ENCODE measurements at regions not wholly inside any gene's neighbourhood (a gene's known extent, or its start where the extent isn't known, plus 50 kb on each side); places are given as distances from the start of the nearest gene placed in this dataset.
"Not testable (repeated sequence)": the region's sequence is repeated elsewhere in the genome, so short reads cannot be mapped to it uniquely, and the experiment has no call there.

GRCh38 chr1:60913708-60914107, 168.7 kb upstream of the NFIA start:
- DNase-seq, result not testable (repeated sequence)

- no peak for DNase-seq
Measured at GRCh38 chr1:60913039-60913438, 169.3 kb upstream of the NFIA start.

GRCh38 chr1:60911966-60912697, 170.2 kb upstream of the NFIA start:
- DNase-seq, result no peak

GRCh38 chr1:60908159-60908558, 174.2 kb upstream of the NFIA start:
- DNase-seq, result no peak

GRCh38 chr1:60906526-60906925, 175.8 kb upstream of the NFIA start:
- no peak for DNase-seq

DNA sequence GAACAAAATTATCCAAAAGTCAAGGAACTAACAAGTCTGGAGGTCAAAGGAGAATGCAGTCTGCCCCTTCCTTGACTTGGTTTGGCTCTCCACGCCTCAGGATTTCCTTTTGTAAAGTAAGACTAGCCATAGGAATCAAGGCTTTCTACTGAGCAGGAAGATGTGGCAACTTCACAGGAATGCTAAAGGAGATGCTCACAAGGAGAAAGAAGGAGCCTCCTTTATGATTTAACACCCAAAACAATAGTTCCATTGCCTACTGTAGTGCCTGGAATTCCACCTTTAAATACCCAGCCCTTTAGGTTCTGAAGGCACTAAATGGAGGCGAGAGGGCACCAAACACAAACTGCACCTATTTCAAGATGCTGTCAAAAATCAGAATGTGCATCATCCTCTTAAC, 176.3 kb upstream of the NFIA start:
- DNase-seq, result no peak

DNA sequence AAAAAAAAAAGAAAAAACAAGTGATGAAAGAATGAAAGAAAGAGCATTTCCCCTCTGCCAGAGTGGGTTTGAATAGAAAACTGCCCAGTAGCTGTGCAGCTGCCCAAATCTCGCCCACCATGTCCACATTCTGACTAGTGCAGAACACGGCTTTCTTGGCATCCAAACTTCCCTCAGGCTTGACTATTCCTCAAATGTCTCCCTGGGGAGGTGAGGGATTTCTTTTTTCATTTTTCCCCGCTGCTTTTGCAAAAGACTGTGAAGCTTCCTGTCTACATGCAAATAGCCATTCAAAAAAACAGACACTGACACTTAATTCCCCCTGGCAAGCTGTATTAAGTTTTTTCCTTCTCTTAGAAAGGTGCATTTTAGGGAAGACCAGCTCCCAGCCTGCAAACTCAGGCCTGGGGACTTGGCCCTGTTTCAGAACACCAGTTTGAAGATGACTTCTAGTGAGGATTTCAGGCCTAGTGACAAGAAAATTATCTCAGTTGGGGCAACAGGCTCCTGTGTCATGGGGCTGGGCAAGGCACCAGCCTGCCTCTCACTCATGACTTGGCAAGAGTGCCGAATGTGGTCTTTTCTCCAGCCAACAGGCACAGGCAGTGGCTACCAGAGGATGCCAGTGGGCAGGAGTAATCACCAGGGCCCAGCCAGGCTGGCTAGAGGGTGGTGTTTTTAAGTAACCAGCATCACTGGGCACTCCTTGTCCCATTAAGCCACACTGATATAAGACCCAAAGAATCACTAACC, 178.1 kb upstream of the NFIA start:
- DNase-seq, result no peak

DNA sequence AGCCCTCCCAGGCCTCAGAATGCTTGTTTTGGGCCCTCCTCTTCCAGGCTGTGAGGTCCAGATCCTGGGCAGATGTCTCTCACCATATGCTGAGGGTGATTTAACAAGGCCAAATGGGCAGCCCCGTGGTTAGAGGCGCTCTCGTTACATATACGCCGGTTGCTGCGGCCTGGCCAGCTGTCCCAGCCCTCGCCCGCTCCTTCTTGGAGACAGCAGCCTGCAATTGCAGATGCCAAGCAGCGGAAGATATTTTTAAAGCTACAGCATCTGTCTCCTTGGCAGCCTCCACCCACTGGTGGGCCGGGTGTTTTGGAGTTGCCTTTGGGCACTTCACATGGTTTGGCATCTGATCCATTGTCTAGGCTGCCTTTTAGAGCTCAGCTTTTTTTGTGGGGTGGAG, 178.8 kb upstream of the NFIA start:
- no peak for DNase-seq

- no peak for DNase-seq
Measured at GRCh38 chr1:60899464-60899863, 182.9 kb upstream of the NFIA start.

GRCh38 chr1:60898987-60899386, 183.4 kb upstream of the NFIA start:
- peak; percentile 6 to 35 for DNase-seq

DNA sequence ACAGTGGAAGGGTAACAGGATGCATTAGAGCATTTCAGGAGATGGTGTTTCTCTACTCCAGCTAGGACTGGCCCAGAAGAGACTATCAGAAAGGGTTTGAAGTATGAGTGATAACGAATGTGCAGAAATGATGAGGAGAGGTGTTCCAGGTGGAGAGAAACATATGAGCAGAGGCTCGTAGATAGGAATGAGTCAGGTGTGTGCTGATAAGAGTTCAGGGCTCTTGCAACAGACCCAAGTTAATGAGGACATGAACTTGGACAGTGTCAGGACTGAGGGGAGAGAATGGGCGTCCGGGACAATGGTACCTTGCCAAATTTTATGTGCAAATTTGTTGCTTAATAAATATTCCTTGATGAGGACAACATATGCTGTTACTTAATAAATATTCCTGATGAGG, 183.9 kb upstream of the NFIA start:
- DNase-seq, result no peak

GRCh38 chr1:60896701-60897363, 185.5 kb upstream of the NFIA start:
- no peak for DNase-seq

DNA sequence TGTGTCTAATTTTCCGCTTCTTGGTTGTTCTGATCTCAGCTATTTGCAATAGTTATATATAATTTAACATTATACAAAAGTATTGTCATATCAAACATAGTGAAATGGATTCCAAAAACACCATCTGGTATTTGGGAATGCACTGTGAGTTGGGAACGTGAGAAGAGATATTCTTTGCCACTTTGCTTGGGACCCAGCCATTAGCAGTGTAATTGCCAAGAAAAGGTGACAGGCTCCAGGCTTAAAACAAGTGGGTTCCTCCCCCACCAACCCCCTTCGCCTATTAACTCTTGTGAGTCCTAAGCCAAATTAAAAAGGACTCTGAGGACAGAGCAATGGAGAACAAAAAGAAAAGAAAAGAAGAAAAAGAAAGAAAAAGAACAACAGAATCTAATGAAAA, 186.7 kb upstream of the NFIA start:
- DNase-seq, result no peak

GRCh38 chr1:60895252-60895651, 187.1 kb upstream of the NFIA start:
- no peak for DNase-seq

DNA sequence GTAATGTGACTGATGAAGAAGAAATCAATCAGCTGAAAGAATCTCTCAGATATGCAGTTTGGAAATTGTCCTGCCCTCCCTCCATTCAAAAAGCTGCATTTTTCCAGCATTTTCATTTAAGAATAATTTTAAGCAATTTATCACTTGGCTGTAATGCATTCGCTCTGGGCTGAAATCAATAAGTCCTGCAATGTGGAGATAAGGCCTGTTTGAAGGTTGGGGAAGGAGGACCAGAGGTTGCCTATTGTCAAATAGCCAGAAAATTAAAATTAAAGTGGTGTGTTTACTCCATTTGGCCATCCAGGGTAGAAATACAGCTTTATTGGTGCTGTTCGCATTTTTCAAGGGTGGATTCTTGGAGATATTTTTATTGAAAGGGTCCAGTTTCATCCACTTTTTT, 187.6 kb upstream of the NFIA start:
- no peak for DNase-seq

GRCh38 chr1:60894130-60894529, 188.2 kb upstream of the NFIA start:
- no peak for DNase-seq

- no peak for DNase-seq
Measured at GRCh38 chr1:60893136-60893930, 189.0 kb upstream of the NFIA start.

- no peak for DNase-seq
Measured at GRCh38 chr1:60891765-60892164, 190.6 kb upstream of the NFIA start.

- DNase-seq, result no peak
Measured at GRCh38 chr1:60891281-60891680, 191.1 kb upstream of the NFIA start.

- no peak for DNase-seq
Measured at GRCh38 chr1:60890664-60891063, 191.7 kb upstream of the NFIA start.

DNA sequence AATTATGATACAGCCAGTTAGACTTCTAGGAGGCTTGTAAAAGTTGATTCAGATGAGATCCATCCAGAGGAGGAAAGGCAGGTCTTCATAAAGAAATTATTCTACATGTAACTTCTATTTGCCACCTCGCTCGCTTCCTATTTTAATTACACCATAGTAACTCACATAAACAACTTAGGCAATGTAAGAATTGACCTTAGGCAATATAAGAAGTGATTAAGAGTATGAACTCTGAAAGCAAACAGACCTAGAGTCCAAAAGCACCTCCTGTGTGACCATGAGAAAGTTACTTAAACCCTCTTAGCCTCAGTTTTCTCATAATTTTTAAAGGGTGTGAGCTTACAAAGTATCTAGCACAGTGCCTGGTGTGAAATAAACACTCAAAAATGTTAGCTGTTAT, 192.7 kb upstream of the NFIA start:
- DNase-seq, result no peak

GRCh38 chr1:60888126-60888525, 194.2 kb upstream of the NFIA start:
- no peak for DNase-seq

- no peak for DNase-seq
Measured at GRCh38 chr1:60886793-60887331, 195.5 kb upstream of the NFIA start.

Measured in activated CD4-positive, alpha-beta T cell treated with anti-CD3 and anti-CD28 coated beads, Interleukin-2, amount 50 U/mL, for 48 hours (primary cell).